GM12892 (cell line): ENCODE measurements at regions not wholly inside any gene's neighbourhood (a gene's known extent, or its start where the extent isn't known, plus 50 kb on each side); places are given as distances from the start of the nearest gene placed in this dataset.

ENCODE experiments used
- POLR2A ChIP-seq: IDR thresholded peaks from 2 replicates; pipeline ENCODE4 v1.6.1; 2011; ENCODE audit warnings: low read depth, low read length, control low read depth
- TAF1 ChIP-seq: IDR thresholded peaks from 2 replicates; pipeline ENCODE4 v1.6.1; 2011; ENCODE audit warnings: low read depth, mild to moderate bottlenecking, control low read depth, low read length, borderline replicate concordance

DNA sequence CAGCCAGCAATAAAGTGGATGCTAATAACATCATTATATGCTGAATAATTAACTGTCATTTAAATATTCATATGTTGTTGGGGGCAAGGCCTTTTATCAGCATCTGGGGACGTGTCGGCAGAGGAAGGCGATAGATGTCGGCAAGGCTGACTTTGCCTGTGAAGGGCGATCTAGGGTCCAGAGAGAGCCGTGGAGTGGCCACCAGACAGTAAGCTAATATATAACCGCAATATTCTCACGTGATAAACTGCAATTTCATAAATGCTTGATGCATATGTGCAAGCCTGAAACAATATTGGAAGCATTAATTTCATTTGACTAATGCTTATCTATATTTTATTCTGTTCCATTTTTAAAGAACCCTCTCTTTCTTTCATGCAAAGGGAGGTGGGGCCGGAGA lies 141.0 kb upstream of the POU3F1 start:
- TF ChIP-seq POLR2A (no peak), TAF1 (no peak)
